ENCODE measurements at regions not wholly inside any gene's neighbourhood (a gene's known extent, or its start where the extent isn't known, plus 50 kb on each side); places are given as distances from the start of the nearest gene placed in this dataset.

DNA sequence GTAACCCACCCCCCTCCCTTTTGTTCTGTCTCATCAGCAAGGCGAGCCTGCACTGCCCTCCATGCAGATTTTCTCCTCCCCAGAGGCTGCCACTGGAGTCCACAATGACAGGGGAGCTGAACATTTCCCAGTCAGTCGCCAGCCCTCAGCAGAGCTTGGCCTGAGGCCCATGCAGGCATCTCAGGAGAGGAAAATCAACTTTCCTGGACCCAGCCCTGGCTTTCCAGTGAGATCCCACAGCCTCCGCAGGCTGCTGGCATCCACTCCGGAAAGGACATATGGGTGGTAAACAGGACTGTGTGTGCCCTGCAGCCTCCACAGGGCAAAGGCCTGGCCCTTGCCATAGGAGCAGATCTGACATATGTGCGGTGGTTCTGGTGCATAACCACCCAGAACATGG, 253.8 kb downstream of the TNS1 start:
- DNase-seq = no peak

DNA sequence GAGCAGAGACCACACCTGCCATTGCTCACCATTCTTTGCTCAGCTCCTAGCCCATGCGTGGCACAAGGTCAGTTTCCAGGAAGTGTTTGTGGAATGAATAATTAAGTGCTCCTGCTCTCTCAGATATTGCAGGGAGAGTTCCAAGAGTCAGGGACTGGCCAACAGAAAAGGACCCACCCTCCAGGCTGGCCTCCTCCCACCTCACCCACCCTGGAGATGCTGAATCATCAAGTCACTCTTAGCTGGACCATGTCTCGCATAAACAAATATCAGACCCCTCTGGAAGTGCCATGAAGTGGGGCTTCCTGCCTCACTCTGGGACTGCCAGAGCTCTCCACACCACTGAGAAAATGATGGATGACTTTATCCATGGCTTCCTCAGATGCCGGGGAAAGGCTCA, 256.0 kb downstream of the TNS1 start:
- DNase-seq = no peak

DNA sequence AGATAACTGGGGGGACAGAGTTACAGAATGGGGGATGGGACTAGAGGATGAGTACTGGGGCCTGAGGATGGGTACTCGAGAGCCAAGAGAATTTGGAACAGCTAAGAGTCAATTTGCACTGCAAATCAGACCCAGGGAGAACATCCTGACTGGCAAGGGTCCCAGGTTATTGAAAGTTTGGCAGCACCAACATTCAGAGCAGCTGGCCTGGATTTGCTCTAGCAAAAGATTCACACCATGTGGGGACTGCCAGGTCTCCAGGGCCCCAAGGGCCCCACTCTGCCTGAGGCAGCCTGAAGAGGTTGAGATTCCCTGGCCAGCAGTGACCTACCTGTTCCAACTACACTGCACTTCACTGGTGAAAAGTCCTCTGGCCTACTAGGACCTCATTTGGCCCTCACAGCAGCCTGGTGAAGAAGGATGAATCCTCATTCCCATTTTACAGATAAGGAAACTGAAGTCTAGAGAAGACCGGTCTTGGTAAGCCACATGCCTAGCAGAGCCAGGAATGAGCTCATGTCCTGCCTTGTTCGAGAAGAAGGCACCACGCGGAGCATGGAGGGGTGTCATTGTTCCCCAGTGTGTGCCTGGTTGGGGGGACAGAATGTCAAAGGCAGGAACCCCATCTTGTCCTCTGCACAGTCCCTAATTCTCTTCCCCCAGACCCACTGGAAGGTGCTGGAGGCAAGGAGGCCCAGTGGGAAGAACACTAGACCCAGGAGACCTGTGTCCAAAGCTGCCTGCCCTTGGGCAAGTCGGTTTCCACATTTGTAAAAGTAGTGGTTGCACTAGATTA, 258.6 kb downstream of the TNS1 start:
- DNase-seq = no peak

DNA sequence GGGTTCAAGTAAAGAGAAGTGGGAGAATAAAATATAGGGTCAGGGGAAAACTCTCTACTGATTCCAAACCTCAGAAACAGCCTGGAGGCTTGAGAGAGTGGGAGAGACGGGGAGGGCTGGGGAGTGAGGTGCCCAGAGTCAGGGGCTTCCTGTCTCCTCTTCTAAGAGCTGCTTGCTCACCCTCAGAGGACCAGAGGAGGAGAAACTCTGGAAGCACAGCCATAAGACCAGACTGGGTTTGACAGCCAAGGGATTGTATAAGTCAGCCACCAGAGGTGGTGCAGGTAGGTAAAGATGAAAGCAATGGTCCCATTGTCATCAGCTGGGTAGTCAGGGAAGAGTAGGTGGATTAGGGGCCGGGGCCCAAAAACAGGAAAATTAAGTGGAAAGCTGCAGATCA, 259.4 kb downstream of the TNS1 start:
- DNase-seq = no peak

DNA sequence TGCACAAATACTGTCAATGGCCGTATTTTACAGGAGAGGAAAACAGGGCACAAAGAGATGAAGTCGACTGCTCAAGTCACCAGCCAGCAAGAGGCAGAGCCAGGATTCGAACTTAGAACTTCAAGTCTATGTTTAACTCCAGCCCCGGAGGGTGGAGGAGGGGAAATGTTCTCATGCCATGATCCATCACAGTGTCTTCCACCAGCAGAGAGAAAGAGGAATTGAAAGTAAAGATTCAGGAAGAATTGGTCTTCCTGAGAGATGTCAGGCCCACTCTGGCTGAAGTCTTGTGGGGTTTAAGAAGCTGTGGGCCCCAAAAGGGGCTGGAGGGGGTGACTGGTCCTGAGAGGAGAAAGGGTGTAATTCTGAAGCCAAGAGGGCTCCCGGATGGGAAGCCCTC, 260.0 kb downstream of the TNS1 start:
- no peak for DNase-seq

DNA sequence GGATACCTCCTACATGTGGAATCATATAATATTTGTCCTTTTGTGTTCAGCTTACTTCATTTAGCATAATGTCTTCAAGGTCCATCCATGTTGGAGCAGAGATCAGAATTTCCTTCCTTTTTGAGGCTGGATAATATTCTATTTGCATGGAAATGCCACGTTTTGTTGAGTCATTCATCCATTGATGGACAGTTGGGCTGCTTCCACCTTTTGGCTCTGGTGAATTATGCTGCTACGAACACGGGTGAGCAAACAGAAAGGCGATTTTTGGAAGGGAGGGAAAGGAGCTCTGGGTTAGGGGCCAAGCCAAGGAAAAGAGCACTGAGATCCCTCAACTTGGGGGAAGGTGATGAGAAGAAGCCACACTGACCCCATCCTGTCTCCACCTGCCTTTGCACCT, 260.5 kb downstream of the TNS1 start:
- no peak for DNase-seq

DNA sequence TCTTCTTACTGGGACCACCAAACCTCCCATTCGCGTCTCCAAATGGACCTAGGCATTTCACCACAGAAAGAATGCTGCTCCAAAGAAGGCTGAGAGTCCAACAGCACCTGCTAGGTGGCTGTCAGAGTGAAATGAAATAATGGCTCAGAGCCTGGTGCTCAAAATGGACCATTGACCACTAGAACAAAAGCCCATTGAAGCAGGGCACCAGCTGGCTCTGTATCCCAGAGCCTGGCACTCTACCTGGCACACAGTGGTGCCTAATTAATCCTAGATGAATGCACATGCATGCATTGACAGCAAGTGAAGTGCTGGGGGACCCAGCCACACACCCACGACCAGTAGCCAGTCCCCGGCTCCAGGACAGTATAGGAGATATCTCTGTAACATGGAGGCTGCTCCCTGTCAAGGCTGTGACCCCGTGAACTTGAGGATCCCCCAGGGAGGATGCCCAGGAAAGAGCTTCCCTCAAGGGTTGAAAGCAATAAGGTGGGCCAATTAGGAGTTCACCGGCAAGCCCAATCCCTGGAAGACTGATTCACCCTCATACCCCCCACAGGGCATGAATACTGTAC, 261.3 kb downstream of the TNS1 start:
- no peak for DNase-seq

DNA sequence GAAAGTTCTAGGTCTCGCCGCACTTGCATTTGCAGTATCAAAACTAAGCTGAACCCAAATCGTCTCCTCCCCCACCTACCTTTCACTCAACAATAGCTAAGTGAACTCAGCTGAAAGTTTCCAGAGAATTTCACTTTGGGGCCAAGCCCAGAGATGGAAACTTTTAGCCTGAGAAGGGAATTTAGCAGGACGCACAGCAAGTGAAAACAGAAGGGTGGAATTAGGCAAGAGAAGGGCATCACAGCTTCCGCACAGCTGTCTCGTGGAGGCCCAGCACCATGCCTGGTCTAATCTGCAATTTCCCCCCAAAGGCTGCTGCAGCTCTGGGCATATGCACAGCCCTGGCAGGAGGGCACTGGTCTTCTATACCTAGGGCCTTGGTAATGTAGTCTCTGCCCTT, 262.0 kb downstream of the TNS1 start:
- no peak for DNase-seq

DNA sequence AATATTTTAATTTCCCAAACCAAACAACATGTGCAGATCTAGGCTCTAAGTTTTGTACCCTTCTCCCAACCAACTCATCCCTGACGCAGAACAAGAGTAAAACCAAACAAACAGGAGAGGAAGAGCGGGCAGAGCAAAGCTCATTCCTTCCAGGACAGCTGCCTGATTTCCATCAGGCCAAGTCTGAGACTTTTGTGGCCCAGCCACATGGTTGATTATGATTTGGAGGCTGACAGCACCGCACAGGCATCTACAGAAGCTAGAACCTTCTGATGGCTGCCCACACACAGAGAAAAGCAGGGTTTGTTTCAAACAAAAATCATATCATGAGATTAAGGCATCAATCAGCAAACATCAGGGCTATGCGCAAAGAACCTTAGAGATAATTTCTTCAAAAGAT, 262.6 kb downstream of the TNS1 start:
- no peak for DNase-seq

DNA sequence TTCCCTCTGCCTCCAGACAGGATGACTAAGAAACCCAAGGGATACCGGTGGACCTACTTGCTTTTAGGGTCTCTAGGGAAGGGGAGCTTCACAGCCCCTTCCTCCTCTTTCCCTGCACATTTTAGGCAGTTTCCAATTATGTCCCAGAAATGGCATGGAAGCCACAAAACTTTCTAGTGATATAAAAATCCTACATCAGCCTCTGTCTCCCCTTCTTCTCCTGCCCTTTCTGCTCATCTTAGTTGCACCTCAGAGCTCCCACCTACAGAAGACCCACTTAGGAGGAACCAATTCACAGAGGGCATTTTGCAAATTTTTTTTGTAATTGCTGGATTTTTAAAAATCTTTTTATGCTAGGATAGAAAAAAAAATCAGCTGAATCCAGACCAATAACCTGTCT, 263.1 kb downstream of the TNS1 start:
- no peak for DNase-seq

DNA sequence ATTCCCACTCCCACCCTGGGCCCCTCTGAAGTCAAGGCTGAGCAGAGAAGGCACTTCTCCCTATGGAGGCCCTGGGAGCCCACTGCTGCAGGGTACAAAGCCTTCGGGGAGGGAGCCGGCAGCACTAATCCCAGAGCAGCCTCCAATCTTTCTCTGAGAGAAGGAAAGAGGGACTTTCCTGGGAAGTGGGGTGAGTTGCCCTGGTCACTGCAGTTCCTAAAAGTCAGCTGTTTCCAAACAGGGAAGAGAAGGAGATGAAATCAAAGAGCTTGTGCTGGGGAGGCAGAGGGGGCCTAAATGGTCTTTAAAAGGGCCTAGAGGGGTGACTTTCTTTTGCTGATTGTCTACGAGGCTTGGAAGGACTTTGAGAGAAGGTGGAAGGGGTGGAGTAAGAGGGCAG, 264.7 kb downstream of the TNS1 start:
- no peak for DNase-seq

DNA sequence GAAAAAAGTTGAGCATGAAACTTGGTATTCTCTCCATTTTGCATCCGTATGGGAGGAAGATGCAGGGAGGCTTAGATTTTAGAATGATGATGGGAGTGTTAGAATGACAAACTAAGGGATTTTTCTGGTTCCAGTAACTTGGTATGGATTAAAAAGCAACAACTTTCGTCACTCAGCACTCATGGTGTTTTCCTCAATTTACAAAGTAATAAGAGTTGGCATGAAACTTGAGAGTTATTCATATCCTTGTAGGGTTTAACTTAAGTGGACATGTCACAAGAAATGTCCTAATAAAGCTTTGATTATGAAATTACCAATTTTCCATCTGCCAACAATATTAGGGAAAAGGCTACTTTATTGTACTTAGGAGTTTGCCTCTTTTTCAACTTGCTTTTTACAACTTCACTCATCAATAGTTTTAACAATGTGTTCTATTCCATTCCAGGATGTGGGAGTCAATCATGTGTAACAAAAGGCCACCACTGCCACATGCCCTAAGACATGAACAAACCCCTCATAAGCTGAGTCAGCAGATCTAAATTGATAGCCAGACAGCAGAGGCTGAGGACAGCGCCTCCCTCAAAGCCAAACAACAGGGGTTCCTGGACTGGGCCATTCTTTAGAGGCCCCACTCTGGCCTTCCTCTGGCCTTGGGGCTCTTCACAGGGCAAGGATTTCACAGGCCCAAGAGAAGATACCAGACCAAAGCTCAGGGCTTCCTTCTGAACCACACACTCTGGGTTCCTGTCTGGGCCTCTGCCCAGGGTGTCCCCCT, 265.8 kb downstream of the TNS1 start:
- DNase-seq = no peak

DNA sequence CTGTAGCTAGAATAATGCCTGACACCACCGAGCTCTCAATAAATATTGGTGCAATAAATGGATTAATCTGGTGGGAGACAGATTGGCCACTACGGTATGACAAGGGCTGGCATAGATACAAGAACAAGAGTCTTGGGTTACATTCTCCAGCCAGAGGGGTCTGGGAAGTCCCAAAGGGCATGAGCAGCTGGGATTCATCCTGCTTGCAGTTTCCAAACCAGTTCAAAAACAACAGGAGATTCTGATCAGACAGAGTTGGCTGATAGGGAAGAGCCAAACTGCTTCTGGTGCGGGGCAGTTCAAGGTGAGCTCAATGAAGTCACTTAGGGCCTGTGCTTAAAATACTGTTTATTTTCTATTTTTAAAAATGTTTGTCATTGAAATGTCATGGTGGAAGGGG, 266.9 kb downstream of the TNS1 start:
- DNase-seq = peak; percentile 56

DNA sequence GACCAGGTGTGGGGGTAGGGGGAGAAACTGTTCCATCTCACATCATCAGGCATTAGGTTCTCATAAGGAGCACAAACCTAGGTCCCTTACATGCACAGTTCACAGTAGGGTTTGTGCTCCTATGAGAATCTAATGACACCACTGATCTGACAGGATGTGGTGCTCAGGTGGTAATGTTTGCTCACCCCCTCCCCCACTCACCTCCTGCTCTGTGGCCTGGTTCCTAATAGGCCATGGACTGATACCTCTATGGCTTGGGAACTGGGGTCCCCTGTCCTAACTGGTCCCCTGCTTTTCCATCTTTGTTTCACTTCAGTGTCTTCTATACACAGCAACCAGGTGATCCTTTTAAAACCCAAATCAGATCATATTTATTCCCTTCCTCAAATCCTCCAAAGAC, 267.8 kb downstream of the TNS1 start:
- DNase-seq = no peak

DNA sequence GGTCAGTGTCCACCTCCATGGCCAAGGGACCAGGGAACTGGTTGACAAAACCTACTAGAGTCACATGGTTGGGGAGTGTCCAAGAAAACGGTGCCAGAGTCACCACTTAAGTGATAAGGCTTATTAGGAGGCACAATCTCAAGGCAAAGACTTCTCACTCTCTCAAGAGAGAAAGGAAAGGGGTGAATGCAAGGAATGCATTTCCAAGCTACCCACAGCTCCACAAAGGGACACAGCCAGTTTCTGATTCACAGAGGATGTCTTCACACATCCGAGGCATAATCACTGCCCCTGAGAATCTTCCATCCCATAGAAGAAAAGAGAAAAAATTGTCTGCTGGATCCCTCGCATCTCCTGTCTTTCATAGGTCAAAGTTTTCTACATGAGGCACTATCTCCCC, 269.3 kb downstream of the TNS1 start:
- no peak for DNase-seq

DNA sequence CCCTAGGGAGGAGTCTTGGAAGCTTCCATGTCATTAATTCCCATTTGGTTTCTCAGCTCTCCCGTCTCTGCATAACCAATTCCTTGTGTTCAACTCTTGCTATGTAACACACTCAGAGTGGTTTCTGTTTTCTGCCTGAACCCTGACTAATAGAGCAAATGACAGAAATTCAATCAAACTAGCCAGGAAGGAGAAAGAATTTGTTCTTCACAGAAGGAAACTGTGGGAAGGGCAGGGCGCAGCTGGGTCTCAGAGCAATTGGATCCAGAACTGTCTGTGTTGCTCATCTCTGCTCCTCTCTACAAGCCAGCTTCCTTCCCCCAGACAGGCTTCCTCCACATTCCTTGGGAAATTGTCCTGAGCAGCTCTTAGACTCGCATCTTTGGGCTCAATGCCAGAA, 269.8 kb downstream of the TNS1 start:
- no peak for DNase-seq

DNA sequence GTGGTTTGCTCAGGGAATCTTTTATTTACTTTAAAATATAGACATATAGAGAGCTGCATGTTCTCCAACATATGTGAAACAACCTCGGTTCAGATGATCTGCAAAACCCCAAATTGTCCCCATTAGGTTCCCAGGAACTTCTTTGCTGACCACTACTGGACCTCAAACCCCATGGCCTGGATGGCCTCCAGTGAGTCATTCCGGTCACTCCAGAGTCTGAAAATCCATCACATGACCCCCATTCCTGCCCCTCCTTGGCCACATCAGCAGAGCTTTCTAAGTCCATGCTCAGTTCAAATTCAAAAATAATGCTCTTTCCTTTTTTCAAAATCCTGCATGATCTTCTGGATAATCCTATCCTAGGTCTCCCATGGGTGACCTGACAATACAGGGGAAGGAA, 271.0 kb downstream of the TNS1 start:
- no peak for DNase-seq

DNA sequence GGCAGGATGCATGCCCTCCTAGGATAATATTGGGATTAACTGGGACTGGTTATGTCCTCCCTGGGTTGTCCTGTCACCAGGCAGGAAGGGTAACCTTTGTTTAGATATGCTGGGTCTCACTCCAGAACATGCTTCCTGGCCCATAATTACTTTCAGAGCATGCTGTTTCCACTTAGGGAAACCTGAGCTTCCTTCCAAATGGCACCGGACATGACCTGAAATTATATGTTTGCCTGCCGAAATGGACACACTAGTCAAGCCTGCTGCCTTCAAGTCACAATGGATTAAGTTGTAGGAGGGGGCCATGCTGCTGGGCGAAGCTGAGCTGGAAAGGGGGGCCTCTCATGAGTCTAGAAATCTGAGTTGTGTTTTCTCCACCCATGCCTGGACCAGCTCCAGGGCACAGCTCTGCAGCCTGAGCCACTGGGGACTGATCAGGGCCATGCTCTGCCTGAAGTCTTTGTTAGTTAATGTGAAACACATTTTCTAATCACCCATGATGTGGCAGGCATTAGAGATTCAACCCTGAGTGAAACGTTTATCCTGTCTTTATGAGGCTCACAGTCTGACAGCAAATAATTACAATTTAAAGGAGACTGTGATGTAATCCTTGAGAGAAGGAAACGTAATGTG, 273.3 kb downstream of the TNS1 start:
- peak; percentile 55 for DNase-seq

DNA sequence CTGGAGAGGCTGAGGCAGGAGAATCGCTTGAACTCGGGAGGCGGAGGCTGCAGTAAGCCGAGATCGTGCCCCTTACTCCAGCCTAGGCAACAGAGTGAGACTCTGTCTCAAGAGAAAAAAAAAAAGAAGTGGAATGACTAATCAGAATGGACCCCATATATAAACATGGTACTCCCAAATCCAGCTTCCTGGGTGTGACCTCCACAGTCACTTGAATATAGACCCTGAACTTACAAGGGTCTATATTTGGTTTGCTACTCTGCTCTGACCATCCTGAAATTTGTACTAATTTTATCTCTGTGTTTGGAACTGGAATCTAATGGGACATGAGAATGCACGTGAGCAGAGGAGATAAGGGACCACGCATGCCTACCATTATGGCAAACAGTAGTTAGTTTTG, 275.0 kb downstream of the TNS1 start:
- no peak for DNase-seq

DNA sequence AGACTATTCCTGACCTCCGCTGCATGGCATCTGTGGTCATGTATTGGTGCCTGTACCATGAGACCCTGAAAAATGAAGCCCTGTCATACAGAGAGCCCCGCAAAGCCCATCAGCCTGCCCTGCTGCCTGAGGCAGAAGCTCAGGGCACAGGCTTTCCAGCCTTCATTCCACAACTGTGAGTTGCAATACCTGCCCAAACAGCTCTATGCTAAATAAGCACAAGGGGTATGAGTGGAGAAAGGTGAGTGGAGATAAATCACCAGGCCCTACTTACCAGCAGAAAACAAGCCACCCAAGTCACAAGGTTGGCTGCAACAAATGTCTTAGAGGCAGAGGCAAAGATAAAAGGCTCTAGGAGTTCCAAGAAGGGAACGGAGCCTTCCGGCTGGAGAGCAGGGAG, 277.4 kb downstream of the TNS1 start:
- DNase-seq = no peak

DNA sequence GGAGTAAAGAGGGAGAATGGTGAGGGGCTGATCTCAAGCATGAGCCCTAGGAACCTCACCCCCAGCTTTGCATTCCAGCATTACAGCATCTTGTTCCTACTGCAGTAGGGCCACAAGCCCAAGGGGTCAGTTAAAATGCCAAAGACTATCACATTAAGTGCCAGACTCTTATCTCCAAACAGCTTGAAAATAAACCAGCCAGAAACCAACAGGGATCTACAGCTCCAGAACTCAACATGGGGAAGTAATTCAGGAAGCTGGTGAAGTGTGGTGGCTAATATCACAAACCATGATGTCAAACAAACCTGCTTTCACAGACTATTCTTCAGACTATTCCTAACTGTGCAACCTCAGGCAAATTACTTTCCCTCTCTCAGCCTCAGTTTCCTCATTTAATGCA, 278.3 kb downstream of the TNS1 start:
- no peak for DNase-seq

DNA sequence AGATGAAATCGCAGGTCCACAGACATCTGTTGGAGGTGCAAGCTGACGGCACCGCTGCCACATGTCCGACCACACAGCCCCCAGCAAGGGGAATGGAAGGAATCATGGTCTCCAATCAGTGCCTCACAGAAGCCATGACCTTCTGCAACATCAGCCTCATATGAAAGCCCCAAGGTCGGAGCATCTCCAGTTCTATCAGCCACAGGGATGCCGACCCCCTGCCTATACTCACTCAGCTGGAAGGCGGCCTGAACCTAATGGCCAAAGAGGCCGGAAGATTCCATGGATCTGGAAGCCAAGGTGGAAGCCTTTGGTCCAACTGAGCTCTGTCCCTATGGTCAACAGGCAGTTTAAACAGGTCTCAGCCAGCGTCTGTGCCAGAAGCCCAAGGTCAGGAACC, 278.8 kb downstream of the TNS1 start:
- DNase-seq = no peak

DNA sequence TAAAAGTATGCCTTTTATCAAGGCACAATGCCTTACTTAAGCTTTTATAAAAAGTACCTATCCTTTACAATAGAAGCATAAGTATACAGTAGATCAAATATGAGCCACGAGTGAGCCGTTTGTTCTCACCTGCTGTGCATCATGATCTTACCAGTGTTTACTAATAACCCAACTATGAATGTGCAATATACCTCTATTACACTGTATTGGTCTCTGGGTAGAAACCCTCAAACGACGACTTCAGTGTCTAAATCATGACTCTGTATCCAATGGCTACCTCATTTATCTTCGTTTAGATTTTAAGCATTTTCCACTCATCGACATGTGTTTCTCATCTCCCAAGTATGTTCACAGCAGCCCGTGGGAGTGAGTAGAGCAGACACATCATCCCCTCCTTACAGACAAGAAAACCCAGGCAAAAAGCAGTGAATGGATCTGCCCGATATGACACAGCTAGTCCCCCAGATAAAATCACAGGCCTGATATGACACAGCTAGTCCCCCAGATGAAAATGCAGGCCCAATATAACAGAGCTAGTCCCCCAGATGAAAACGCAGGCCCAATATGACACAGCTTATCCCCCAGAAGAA, 279.8 kb downstream of the TNS1 start:
- DNase-seq = no peak

DNA sequence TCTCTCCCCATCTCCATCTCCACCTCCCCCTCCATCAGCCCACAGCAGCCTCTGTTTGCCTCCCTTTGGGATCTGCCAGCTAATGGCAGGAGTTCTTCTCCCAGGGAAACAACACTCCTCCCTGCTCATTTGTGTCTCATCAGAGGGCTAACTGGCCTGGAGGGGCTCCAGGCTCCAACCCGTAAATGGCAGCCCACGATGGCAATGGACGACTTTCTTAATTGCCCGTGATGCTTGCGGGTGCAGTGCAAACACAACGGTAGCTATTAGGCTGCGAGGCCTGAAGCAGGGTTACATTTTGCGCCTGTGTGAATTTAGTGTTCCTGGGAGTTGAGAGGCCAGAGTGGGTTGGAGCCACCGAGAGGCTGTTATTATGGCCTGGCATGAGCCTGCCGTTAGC, 285.1 kb downstream of the TNS1 start:
- no peak for DNase-seq

Data from NCI-H82 (cell line).